HepG2 (cell line): ENCODE measurements at regions not wholly inside any gene's neighbourhood (a gene's known extent, or its start where the extent isn't known, plus 50 kb on each side); places are given as distances from the start of the nearest gene placed in this dataset.

Experiments used
- ATAC-seq: fragments of 200-7000 bp; cut with Tn5 transposase; 3 replicates; pipeline ENCODE4 v1.9.1; 2020; ENCODE audit warnings: mild to moderate bottlenecking, moderate library complexity
- BruUV-seq: library from RNA; stranded (reverse); fragments of 400-500 nt; replicated peaks from 2 replicates; lab custom pipeline; 2021; lab: Mats Ljungman, UMichigan
- CTCF ChIA-PET: fragments of 300-600 bp; formaldehyde crosslinking; extraction: SDS; loops from one replicate; lab custom pipeline; 2021; ENCODE audit warnings: low total read pairs, inconsistent platforms, low intra/inter-chr PET ratio; lab: Yijun Ruan, JAX
- POLR2A ChIA-PET: fragments of 350-600 bp; sonication (Branson Sonifier 250); formaldehyde crosslinking; loops from one replicate; lab custom pipeline; 2020; ENCODE audit warnings: antibody characterized with exemption, inconsistent platforms; lab: Yijun Ruan, JAX
- DNase-seq: peaks from one replicate; pipeline ENCODE4 v3.0.0-alpha.2; 2015; ENCODE audit warnings: low spot score
- FAIRE-seq: peaks from 3 replicates; lab custom pipeline; 2011; peaks lifted over from hg19 to GRCh38; lab: Jason Lieb, UNC
- H2AFZ ChIP-seq: one replicate; pipeline ENCODE4 v1.6.1; 2011; ENCODE audit warnings: low read length, inconsistent platforms
- H3K27ac ChIP-seq: fragments of 300-600 bp; 3 replicates; pipeline ENCODE4 v1.8.0; 2011; ENCODE audit warnings: mixed run types, mild to moderate bottlenecking, mixed read lengths, low read length, inconsistent platforms; ENCODE audit not compliant: insufficient read depth; ENCODE audit errors: extremely low read length
- H3K27me3 ChIP-seq, 2 experiments: fragments of 200-600 bp in 1 of 2; 2 replicates in 1 of 2; 3 replicates in 1 of 2; pipeline versions ENCODE4 v1.6.0 to v1.8.0; 2011; ENCODE audit warnings: low read length in 2 of 2, mild to moderate bottlenecking in 2 of 2, moderate library complexity in 2 of 2, inconsistent platforms in 1 of 2; ENCODE audit not compliant: insufficient read depth in 2 of 2, control insufficient read depth in 1 of 2
- H3K36me3 ChIP-seq, 2 experiments: fragments of 200-600 bp in 1 of 2; replicated peaks in 1 of 2; 2 replicates in 1 of 2; 3 replicates in 1 of 2; pipeline versions ENCODE4 v1.5.1 to v1.8.0; 2011; ENCODE audit warnings: low read length in 2 of 2, inconsistent platforms in 1 of 2; ENCODE audit not compliant: insufficient read depth in 2 of 2, control insufficient read depth in 1 of 2
- H3K4me1 ChIP-seq: 2 replicates; pipeline ENCODE4 v1.5.1; 2012; ENCODE audit warnings: low read length, inconsistent platforms; ENCODE audit not compliant: insufficient read depth
- H3K4me2 ChIP-seq: 2 replicates; pipeline ENCODE4 v1.6.0; 2011; ENCODE audit warnings: low read depth, low read length, inconsistent platforms
- H3K4me3 ChIP-seq, 3 experiments: fragments of 200-600 bp in 1 of 3; sonication (generic), shearing (Covaris generic) in 1 of 3; replicated peaks in 1 of 3; 2 replicates each; pipeline ENCODE4 v1.5.1; 2011 to 2016; ENCODE audit warnings: low read length in 3 of 3, inconsistent platforms in 2 of 3, low read depth in 2 of 3, mild to moderate bottlenecking in 2 of 3, control low read depth in 1 of 3, mixed read lengths in 1 of 3; ENCODE audit not compliant: insufficient read depth in 1 of 3
- H3K79me2 ChIP-seq: one replicate; pipeline ENCODE4 v1.6.1; 2011; ENCODE audit warnings: low read length, inconsistent platforms; ENCODE audit not compliant: insufficient read depth
- H3K9ac ChIP-seq: 2 replicates; pipeline ENCODE4 v1.6.0; 2011; ENCODE audit warnings: mild to moderate bottlenecking, low read depth, low read length, inconsistent platforms; ENCODE audit not compliant: insufficient read depth
- H3K9me3 ChIP-seq: 2 replicates; pipeline ENCODE4 v1.5.1; 2012; ENCODE audit warnings: mild to moderate bottlenecking, low read length
- H4K20me1 ChIP-seq: 2 replicates; pipeline ENCODE4 v1.6.0; 2011; ENCODE audit warnings: inconsistent platforms, mild to moderate bottlenecking, low read length, moderate library complexity; ENCODE audit not compliant: insufficient read depth
- FOXM1 ChIP-seq: sonication (generic); formaldehyde crosslinking; IDR thresholded peaks from 2 replicates; pipeline ENCODE4 v1.5.0; 2020; ENCODE audit warnings: missing genetic modification reagents
- HIVEP1 ChIP-seq: sonication (generic); formaldehyde crosslinking; IDR thresholded peaks from 2 replicates; pipeline ENCODE4 v1.4.0; 2020; ENCODE audit warnings: mild to moderate bottlenecking, missing genetic modification reagents
- MYC ChIP-seq: sonication (generic); formaldehyde crosslinking; IDR thresholded peaks from 2 replicates; pipeline ENCODE4 v1.9.0; 2021; ENCODE audit warnings: missing genetic modification reagents, borderline replicate concordance
- RARG ChIP-seq: sonication (generic); formaldehyde crosslinking; IDR thresholded peaks from 2 replicates; pipeline ENCODE4 v1.4.0; 2020; ENCODE audit warnings: low read depth, mild to moderate bottlenecking, missing genetic modification reagents
- RELA ChIP-seq: sonication (generic); formaldehyde crosslinking; IDR thresholded peaks from 2 replicates; pipeline ENCODE4 v1.4.0; 2020; ENCODE audit warnings: missing genetic modification reagents
- SOX5 ChIP-seq: IDR thresholded peaks from 2 replicates; pipeline ENCODE4 v1.6.1; 2016; ENCODE audit warnings: borderline replicate concordance
- TAF1 ChIP-seq: sonication (generic); formaldehyde crosslinking; IDR thresholded peaks from 2 replicates; pipeline ENCODE4 v1.4.0; 2020; ENCODE audit warnings: missing genetic modification reagents
- ZNF441 ChIP-seq: sonication (generic); formaldehyde crosslinking; IDR thresholded peaks from 2 replicates; pipeline ENCODE4 v1.7.0; 2021; ENCODE audit warnings: missing genetic modification reagents, borderline replicate concordance
- ZNF460 ChIP-seq: sonication (generic); formaldehyde crosslinking; IDR thresholded peaks from 2 replicates; pipeline ENCODE4 v1.5.1; 2020; ENCODE audit warnings: missing genetic modification reagents, mild to moderate bottlenecking, borderline replicate concordance
- WGBS: methylation state at CpG from one replicate; pipeline ENCODE4 v1.1.6; 2017; ENCODE audit warnings: low lambda C conversion rate; 5-methylcytosine and 5-hydroxymethylcytosine counted together
- in situ Hi-C: cut with HindIII; loops from 2 replicates; pipeline ENCODE4 v1.10.0; 2017; ENCODE audit warnings: low pct_unique_long_range_greater_than_20kb; ENCODE audit not compliant: extremely low pct_ligation_motif_present
- intact Hi-C: fragments of 100-400 bp; cut with micrococcal nuclease; formaldehyde crosslinking; loops from one replicate; pipeline ENCODE4 v1.10.0; 2022; ENCODE audit not compliant: unreplicated experiment
- TF ChIP-seq, protein P1 (sequence below): IDR thresholded peaks from 2 replicates; pipeline ENCODE4 v1.6.1; 2016; ENCODE audit warnings: low read depth
- TF ChIP-seq, protein P2 (sequence below), 2 experiments: fragments of 450-650 bp in 1 of 2; sonication (generic) in 1 of 2; formaldehyde crosslinking in 1 of 2; IDR thresholded peaks; 2 replicates each; pipeline versions ENCODE4 v1.6.1 to v1.8.0; 2016 to 2022; ENCODE audit warnings: antibody characterized with exemption in 1 of 2, mild to moderate bottlenecking in 1 of 2, missing genetic modification reagents in 1 of 2
- TF ChIP-seq, protein P3 (sequence below): sonication (generic); formaldehyde crosslinking; conservative IDR thresholded peaks from 2 replicates; pipeline ENCODE4 v1.4.0; 2020; ENCODE audit warnings: mild to moderate bottlenecking, missing genetic modification reagents, moderate library complexity

DNA sequence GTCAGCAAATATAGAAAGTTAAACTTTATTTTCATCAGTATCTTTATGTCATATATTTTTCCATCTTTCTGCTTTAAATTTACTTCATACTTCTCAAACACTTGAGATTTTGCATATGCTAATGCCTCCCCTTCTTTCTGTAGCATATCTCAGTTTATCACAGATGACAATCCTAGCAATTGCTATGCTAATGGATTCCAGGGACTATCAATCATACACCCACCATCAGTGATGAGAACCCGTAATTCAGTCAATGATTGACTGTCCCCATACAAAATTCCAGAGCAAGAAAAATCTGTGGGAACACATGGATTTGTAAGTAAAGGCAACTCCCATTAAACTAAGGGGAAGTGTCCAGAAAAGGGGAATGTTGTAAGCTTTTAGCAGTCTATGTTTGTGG, 432.4 kb upstream of the SEMA3D start:
- intact Hi-C loops, result no loop called here

More for the DNA sequence above, 432.4 kb upstream of the SEMA3D start:
- H3K27me3 ChIP-seq, result no peaks in the 10 kb centered on the region
- H2AFZ ChIP-seq, result no peak overlapping the region
- no peak for ATAC-seq
- no peak overlapping the region for H3K9ac ChIP-seq
- H3K4me3 ChIP-seq, result no peak overlapping the region
- no TSS peak for BruUV-seq
- H3K79me2 ChIP-seq, result no peaks in the 10 kb centered on the region
- ChIA-PET CTCF (no interaction called here), POLR2A (no interaction called here)
- TF ChIP-seq, protein P1, sequence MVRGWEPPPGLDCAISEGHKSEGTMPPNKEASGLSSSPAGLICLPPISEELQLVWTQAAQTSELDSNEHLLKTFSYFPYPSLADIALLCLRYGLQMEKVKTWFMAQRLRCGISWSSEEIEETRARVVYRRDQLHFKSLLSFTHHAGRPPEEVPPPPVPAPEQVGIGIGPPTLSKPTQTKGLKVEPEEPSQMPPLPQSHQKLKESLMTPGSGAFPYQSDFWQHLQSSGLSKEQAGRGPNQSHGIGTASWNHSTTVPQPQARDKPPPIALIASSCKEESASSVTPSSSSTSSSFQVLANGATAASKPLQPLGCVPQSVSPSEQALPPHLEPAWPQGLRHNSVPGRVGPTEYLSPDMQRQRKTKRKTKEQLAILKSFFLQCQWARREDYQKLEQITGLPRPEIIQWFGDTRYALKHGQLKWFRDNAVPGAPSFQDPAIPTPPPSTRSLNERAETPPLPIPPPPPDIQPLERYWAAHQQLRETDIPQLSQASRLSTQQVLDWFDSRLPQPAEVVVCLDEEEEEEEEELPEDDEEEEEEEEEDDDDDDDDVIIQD, result no peak
- TF ChIP-seq MYC (no peak), RARG (CRISPR knock-in tag) (no peak), HIVEP1 (CRISPR knock-in tag) (no peak), RELA (CRISPR knock-in tag) (no peak), ZNF441 (CRISPR knock-in tag) (no peak), FOXM1 (CRISPR knock-in tag) (no peak), TAF1 (CRISPR knock-in tag) (no peak), ZNF460 (CRISPR knock-in tag) (no peak), SOX5 (CRISPR knock-in tag) (no peak)
- TF ChIP-seq, protein P2, sequence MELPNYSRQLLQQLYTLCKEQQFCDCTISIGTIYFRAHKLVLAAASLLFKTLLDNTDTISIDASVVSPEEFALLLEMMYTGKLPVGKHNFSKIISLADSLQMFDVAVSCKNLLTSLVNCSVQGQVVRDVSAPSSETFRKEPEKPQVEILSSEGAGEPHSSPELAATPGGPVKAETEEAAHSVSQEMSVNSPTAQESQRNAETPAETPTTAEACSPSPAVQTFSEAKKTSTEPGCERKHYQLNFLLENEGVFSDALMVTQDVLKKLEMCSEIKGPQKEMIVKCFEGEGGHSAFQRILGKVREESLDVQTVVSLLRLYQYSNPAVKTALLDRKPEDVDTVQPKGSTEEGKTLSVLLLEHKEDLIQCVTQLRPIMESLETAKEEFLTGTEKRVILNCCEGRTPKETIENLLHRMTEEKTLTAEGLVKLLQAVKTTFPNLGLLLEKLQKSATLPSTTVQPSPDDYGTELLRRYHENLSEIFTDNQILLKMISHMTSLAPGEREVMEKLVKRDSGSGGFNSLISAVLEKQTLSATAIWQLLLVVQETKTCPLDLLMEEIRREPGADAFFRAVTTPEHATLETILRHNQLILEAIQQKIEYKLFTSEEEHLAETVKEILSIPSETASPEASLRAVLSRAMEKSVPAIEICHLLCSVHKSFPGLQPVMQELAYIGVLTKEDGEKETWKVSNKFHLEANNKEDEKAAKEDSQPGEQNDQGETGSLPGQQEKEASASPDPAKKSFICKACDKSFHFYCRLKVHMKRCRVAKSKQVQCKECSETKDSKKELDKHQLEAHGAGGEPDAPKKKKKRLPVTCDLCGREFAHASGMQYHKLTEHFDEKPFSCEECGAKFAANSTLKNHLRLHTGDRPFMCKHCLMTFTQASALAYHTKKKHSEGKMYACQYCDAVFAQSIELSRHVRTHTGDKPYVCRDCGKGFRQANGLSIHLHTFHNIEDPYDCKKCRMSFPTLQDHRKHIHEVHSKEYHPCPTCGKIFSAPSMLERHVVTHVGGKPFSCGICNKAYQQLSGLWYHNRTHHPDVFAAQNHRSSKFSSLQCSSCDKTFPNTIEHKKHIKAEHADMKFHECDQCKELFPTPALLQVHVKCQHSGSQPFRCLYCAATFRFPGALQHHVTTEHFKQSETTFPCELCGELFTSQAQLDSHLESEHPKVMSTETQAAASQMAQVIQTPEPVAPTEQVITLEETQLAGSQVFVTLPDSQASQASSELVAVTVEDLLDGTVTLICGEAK (IDR thresholded peaks at IDR 0.05), result no peak
- TF ChIP-seq, protein P2 (CRISPR knock-in tag; IDR thresholded peaks at IDR 0.05), result no peak
- TF ChIP-seq, protein P3, sequence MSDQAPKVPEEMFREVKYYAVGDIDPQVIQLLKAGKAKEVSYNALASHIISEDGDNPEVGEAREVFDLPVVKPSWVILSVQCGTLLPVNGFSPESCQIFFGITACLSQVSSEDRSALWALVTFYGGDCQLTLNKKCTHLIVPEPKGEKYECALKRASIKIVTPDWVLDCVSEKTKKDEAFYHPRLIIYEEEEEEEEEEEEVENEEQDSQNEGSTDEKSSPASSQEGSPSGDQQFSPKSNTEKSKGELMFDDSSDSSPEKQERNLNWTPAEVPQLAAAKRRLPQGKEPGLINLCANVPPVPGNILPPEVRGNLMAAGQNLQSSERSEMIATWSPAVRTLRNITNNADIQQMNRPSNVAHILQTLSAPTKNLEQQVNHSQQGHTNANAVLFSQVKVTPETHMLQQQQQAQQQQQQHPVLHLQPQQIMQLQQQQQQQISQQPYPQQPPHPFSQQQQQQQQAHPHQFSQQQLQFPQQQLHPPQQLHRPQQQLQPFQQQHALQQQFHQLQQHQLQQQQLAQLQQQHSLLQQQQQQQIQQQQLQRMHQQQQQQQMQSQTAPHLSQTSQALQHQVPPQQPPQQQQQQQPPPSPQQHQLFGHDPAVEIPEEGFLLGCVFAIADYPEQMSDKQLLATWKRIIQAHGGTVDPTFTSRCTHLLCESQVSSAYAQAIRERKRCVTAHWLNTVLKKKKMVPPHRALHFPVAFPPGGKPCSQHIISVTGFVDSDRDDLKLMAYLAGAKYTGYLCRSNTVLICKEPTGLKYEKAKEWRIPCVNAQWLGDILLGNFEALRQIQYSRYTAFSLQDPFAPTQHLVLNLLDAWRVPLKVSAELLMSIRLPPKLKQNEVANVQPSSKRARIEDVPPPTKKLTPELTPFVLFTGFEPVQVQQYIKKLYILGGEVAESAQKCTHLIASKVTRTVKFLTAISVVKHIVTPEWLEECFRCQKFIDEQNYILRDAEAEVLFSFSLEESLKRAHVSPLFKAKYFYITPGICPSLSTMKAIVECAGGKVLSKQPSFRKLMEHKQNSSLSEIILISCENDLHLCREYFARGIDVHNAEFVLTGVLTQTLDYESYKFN, result no peak
- WGBS, result 0% methylated on average over 1 of the region's 1 CpG
- no peak for FAIRE-seq
- no peak overlapping the region for H3K4me2 ChIP-seq
- H4K20me1 ChIP-seq, result no peaks in the 10 kb centered on the region
- DNase-seq, result no peak
- no peaks in the 10 kb centered on the region for H3K36me3 ChIP-seq
- in situ Hi-C loops, result no loop called here
- no peak overlapping the region for H3K27ac ChIP-seq
- H3K9me3 ChIP-seq, result no peaks in the 10 kb centered on the region
- H3K4me1 ChIP-seq, result no peaks in the 10 kb centered on the region
